Cardiac fibroblast (primary cell): ENCODE measurements at regions not wholly inside any gene's neighbourhood (a gene's known extent, or its start where the extent isn't known, plus 50 kb on each side); places are given as distances from the start of the nearest gene placed in this dataset.

Source experiments
- DNase-seq, 2 donors: peaks; one replicate each; pipeline versions ENCODE4 v3.0.0 to v3.0.0-alpha.2; 2010; ENCODE audit warnings: low read depth in 2 of 2
- H3K4me3 ChIP-seq, 2 donors: replicated peaks in 1 of 2; 1 replicate in 1 of 2; 2 replicates in 1 of 2; pipeline ENCODE4 v1.5.1; 2011; ENCODE audit warnings: low read depth in 2 of 2, low read length in 2 of 2, mild to moderate bottlenecking in 2 of 2, moderate library complexity in 1 of 2
- CTCF ChIP-seq: IDR thresholded peaks from one replicate; pipeline ENCODE4 v1.5.1; 2011; ENCODE audit warnings: low read depth, mild to moderate bottlenecking, low read length, inconsistent platforms

DNA sequence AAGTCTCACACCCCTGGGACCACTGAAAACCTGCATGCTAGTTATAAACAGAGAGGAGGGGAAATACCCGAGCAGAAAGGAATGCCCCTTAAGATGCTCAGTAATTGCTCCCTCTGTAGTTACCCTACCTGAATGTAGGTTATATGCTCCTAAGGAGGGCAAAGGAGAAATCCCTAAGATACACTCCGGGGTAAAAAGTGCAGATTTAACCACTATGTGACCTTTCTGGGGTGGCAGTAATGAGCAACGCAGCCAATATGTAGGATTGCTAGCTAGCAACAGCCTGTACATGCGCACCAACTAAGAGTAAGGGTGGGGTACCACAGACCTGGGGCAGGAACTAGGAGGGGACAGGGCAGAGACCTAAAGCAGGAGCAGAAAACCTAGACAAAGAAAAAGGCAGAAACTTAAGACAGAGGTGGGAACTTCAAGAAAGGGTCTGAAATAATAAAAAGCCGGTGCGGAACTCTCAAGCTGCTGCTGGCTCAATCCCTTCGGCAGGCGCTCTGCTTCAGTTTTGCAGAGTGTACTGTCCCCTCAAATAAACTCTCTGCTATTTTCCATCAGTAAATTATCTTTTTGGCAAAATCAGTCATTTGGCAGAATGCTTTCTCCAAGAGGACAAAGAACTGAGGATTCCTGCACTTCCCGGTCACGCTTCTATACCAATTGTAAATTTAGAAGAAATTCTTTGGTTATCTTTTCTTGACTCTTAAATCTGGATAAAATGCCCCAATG is 823.8 kb downstream of the CDH11 start:
- TF ChIP-seq CTCF: no peak
- H3K4me3 ChIP-seq: no peak overlapping the region
- DNase-seq: no peak

GRCh38 chr16:64295466-64295865 is 826.4 kb downstream of the CDH11 start:
- no peak overlapping the region for H3K4me3 ChIP-seq
- DNase-seq: peak in 1 of 2 donors; percentile 18
- TF ChIP-seq CTCF: no peak

- H3K4me3 ChIP-seq: no peak overlapping the region
- no peak for TF ChIP-seq CTCF
- peak in 1 of 2 donors; percentile 5 for DNase-seq
Measured at GRCh38 chr16:64292953-64293352, 828.9 kb downstream of the CDH11 start.

DNA sequence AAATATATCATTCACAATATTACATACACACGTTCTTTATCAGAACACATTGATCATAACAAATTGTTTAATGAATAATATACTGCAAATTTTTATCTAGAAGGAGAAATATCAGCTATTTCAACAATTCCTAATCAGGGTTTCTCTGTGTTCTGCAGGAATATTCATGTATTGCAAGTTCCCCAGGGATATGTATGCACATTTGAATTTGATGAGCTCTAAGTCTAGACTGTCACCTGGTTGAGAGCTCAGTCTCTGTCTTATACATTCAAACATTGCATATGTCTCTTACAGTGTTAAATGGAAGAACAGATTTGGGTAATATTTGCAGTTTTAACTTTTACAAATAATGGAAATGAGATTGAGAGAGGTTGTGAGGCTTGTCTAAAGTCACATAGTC is 829.7 kb downstream of the CDH11 start:
- TF ChIP-seq CTCF: no peak
- no peak for DNase-seq
- no peak overlapping the region for H3K4me3 ChIP-seq

- no peak for TF ChIP-seq CTCF
- no peak for DNase-seq
- no peak overlapping the region for H3K4me3 ChIP-seq
Measured at GRCh38 chr16:64290461-64290860, 831.4 kb downstream of the CDH11 start.

- H3K4me3 ChIP-seq: no peak overlapping the region
- TF ChIP-seq CTCF: no peak
- DNase-seq: no peak
Measured at GRCh38 chr16:64287655-64288528, 834.0 kb downstream of the CDH11 start.
